ENCODE measurements at regions not wholly inside any gene's neighbourhood (a gene's known extent, or its start where the extent isn't known, plus 50 kb on each side); places are given as distances from the start of the nearest gene placed in this dataset.
"Not testable (repeated sequence)": the region's sequence is repeated elsewhere in the genome, so short reads cannot be mapped to it uniquely, and the experiment has no call there.

- Histone ChIP-seq H3K36me3 (no peaks in the 10 kb centered on the region), H3K4me3 (no peak overlapping the region), H3K27me3 (no peaks in the 10 kb centered on the region), H3K9me3 (peaks cover 0 to 2% of the 10 kb centered on the region in 2 donors), H3K4me1 (no peaks in the 10 kb centered on the region), H3K27ac (no peak overlapping the region)
- intact Hi-C loops (cut with DNase I): no loop called here
- TF ChIP-seq CTCF (IDR thresholded peaks at IDR 0.05): no peak
- ATAC-seq (no peak), DNase-seq (no peak)
These were observed 84.0 kb upstream of the LRFN2 start for GRCh38 chr6:40671001-40671693.

GRCh38 chr6:40669343-40669742 lies 82.2 kb upstream of the LRFN2 start:
- DNase-seq (no peak), ATAC-seq (no peak)
- Histone ChIP-seq H3K27me3 (no peaks in the 10 kb centered on the region), H3K4me1 (no peaks in the 10 kb centered on the region), H3K27ac (no peak overlapping the region), H3K4me3 (no peak overlapping the region), H3K36me3 (no peaks in the 10 kb centered on the region), H3K9me3 (peaks cover 0 to 18% of the 10 kb centered on the region in 2 donors)
- TF ChIP-seq CTCF (IDR thresholded peaks at IDR 0.05): no peak
- intact Hi-C loops (cut with DNase I): no loop called here

GRCh38 chr6:40668203-40668602 lies 81.0 kb upstream of the LRFN2 start:
- DNase-seq (no peak), ATAC-seq (no peak)
- no peak for TF ChIP-seq CTCF (IDR thresholded peaks at IDR 0.05)
- peaks cover 0 to 29% of the 10 kb centered on the region in 2 donors for H3K9me3 ChIP-seq
- intact Hi-C loops (cut with DNase I): no loop called here
- no peaks in the 10 kb centered on the region for H3K4me1 ChIP-seq
- no peaks in the 10 kb centered on the region for H3K36me3 ChIP-seq
- no peak overlapping the region for H3K4me3 ChIP-seq
- H3K27me3 ChIP-seq: no peaks in the 10 kb centered on the region
- no peak overlapping the region for H3K27ac ChIP-seq

GRCh38 chr6:40666530-40666929 lies 79.4 kb upstream of the LRFN2 start:
- H3K4me1 ChIP-seq: no peaks in the 10 kb centered on the region
- no peaks in the 10 kb centered on the region for H3K27me3 ChIP-seq
- ATAC-seq (no peak), DNase-seq (no peak)
- H3K4me3 ChIP-seq: no peak overlapping the region
- H3K36me3 ChIP-seq: no peaks in the 10 kb centered on the region
- peaks cover 0 to 31% of the 10 kb centered on the region in 2 donors for H3K9me3 ChIP-seq
- intact Hi-C loops (cut with DNase I): no loop called here
- no peak overlapping the region for H3K27ac ChIP-seq
- no peak for TF ChIP-seq CTCF (IDR thresholded peaks at IDR 0.05)

- no peak for TF ChIP-seq CTCF (IDR thresholded peaks at IDR 0.05)
- no peak for DNase-seq
- Histone ChIP-seq H3K9me3 (peaks cover 0 to 31% of the 10 kb centered on the region in 2 donors), H3K4me3 (no peak overlapping the region), H3K27me3 (no peaks in the 10 kb centered on the region), H3K27ac (no peak overlapping the region), H3K4me1 (no peaks in the 10 kb centered on the region), H3K36me3 (no peaks in the 10 kb centered on the region)
- intact Hi-C loops (cut with DNase I): no loop called here
- ATAC-seq: no peak
These were observed 74.6 kb upstream of the LRFN2 start for GRCh38 chr6:40661726-40662125.

DNA sequence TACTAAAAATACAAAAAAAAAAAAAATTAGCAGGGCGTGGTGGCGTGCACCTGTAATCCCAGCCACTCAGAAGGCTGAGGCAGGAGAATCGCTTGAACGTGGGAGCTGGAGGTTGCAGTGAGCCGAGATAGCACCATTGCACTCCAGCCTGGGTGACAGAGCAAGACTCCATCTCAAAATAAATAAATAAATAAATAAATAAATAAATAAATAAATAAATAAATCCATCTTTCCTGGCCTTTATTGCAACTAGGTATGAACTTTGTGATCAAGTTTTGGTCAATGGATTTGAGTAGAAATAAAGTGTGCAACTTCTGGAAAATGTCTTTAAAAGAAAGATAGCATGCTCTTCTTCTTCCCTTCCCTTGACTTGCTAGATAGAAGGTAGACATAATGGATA lies 69.6 kb upstream of the LRFN2 start:
- DNase-seq; H3K4me3 ChIP-seq; ATAC-seq; H3K36me3 ChIP-seq; intact Hi-C loops (cut with DNase I); H3K4me1 ChIP-seq; H3K27ac ChIP-seq; H3K27me3 ChIP-seq; H3K9me3 ChIP-seq: not testable (repeated sequence)
